MM.1S (cell line): ENCODE measurements at regions not wholly inside any gene's neighbourhood (a gene's known extent, or its start where the extent isn't known, plus 50 kb on each side); places are given as distances from the start of the nearest gene placed in this dataset.
"Not testable (repeated sequence)": the region's sequence is repeated elsewhere in the genome, so short reads cannot be mapped to it uniquely, and the experiment has no call there.

ENCODE experiments used
- DNase-seq: peaks from one replicate; pipeline ENCODE4 v3.0.0-alpha.2; 2015
- H2AFZ ChIP-seq: fragments of 300-600 bp; sonication (generic); 2 replicates; pipeline ENCODE4 v1.6.0; 2016; ENCODE audit warnings: antibody characterized with exemption, low read length
- H3F3A ChIP-seq: fragments of 300-600 bp; sonication (generic); 2 replicates; pipeline ENCODE4 v1.6.1; 2016; ENCODE audit warnings: mild to moderate bottlenecking, antibody characterized with exemption, low read length, moderate library complexity, mixed read lengths; ENCODE audit not compliant: insufficient read depth
- H3K27ac ChIP-seq: fragments of 300-600 bp; sonication (generic); 2 replicates; pipeline ENCODE4 v1.5.1; 2016; ENCODE audit warnings: mild to moderate bottlenecking, low read length
- H3K27me3 ChIP-seq: fragments of 300-600 bp; sonication (generic); replicated peaks from 2 replicates; pipeline ENCODE4 v1.6.0; 2016; ENCODE audit warnings: low read length; ENCODE audit not compliant: insufficient read depth
- H3K36me3 ChIP-seq: fragments of 300-600 bp; sonication (generic); replicated peaks from 2 replicates; pipeline ENCODE4 v1.6.1; 2016; ENCODE audit warnings: mild to moderate bottlenecking, low read length, mixed read lengths; ENCODE audit not compliant: insufficient read depth
- H3K4me1 ChIP-seq: fragments of 300-600 bp; sonication (generic); 2 replicates; pipeline ENCODE4 v1.6.1; 2016; ENCODE audit warnings: low read length, mixed read lengths
- H3K4me2 ChIP-seq: fragments of 300-600 bp; sonication (generic); 2 replicates; pipeline ENCODE4 v1.6.0; 2016; ENCODE audit warnings: low read depth, low read length
- H3K4me3 ChIP-seq: fragments of 300-600 bp; sonication (generic); 2 replicates; pipeline ENCODE4 v1.5.1; 2016; ENCODE audit warnings: low read length, mixed read lengths
- H3K79me2 ChIP-seq: fragments of 300-600 bp; sonication (generic); 2 replicates; pipeline ENCODE4 v1.6.1; 2016; ENCODE audit warnings: mixed run types, low read length, mixed read lengths
- H3K9ac ChIP-seq: fragments of 300-600 bp; sonication (generic); 2 replicates; pipeline ENCODE4 v1.6.1; 2016; ENCODE audit warnings: low read length, mixed read lengths
- H3K9me2 ChIP-seq: fragments of 300-600 bp; sonication (generic); replicated peaks from 2 replicates; pipeline ENCODE4 v1.6.1; 2016; ENCODE audit warnings: mild to moderate bottlenecking, low read length, mixed read lengths; ENCODE audit not compliant: insufficient read depth
- H3K9me3 ChIP-seq: fragments of 300-600 bp; sonication (generic); replicated peaks from 2 replicates; pipeline ENCODE4 v1.6.1; 2016; ENCODE audit warnings: mild to moderate bottlenecking, low read length, mixed read lengths; ENCODE audit not compliant: insufficient read depth
- H4K20me1 ChIP-seq: fragments of 300-600 bp; sonication (generic); 2 replicates; pipeline ENCODE4 v1.6.1; 2016; ENCODE audit warnings: mild to moderate bottlenecking, low read length, moderate library complexity, mixed read lengths; ENCODE audit not compliant: insufficient read depth
- EZH2 ChIP-seq: fragments of 300-600 bp; sonication (generic); optimal IDR thresholded peaks from 2 replicates; pipeline ENCODE3; 2017; ENCODE audit warnings: low read depth, mild to moderate bottlenecking, antibody characterized with exemption, low read length, mixed read lengths
- EZH2phosphoT487 ChIP-seq: fragments of 300-600 bp; sonication (generic); IDR thresholded peaks from 2 replicates; pipeline ENCODE4 v1.6.1; 2018; ENCODE audit warnings: antibody characterized with exemption, low read length
- TF ChIP-seq, protein P1 (sequence below): fragments of 300-600 bp; sonication (generic); IDR thresholded peaks from 2 replicates; pipeline ENCODE4 v1.5.1; 2016; ENCODE audit warnings: antibody characterized with exemption, low read length, mixed read lengths

DNA sequence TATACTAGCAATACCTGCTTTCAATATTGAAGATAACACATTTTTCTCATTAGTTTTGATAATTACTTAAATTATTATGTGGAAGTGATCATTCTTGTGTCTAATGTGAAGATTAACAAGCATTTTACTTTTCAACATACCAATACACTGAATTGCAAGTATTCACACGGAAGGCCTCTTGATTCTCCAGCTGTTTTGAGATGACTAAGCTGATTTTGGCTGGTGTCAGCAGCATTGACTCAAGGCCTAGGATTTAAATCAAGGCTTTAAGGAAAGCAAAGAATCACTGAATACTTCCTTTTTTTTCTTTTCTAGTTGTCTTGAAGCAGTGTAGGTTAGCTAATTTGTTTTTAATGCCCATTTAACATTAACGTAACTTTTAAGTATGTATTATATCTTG lies 373.7 kb downstream of the SRGAP2C start:
- H3K9me2 ChIP-seq: no peaks in the 10 kb centered on the region
- no peak overlapping the region for H3K4me2 ChIP-seq
- DNase-seq: no peak

DNA sequence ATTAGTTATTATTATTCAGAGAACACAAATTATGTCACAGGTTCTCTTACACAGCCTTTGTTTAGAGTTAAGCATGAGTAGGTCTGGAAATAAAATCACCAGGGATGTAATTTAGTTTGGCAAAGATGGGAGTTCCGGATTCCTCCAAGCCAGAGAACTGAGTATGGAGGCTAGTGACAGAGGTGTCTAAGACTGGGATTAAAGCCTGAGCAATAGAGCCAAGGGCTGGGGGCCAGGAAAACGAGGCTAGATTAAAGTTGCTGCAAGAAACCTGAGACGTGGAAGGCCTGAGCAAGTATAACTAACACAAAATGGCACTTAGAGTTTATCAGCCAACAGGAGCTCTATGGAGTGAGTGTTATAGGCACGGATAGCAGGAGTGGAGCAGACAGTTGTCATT lies 381.6 kb downstream of the SRGAP2C start:
- H3K9me3 ChIP-seq: no peaks in the 10 kb centered on the region
- no peaks in the 10 kb centered on the region for H3K4me1 ChIP-seq
- no peaks in the 10 kb centered on the region for H4K20me1 ChIP-seq
- no peak overlapping the region for H3K9ac ChIP-seq
- DNase-seq: no peak
- no peaks in the 10 kb centered on the region for H3K79me2 ChIP-seq
- H3K27ac ChIP-seq: no peak overlapping the region
- TF ChIP-seq EZH2: no peak
- TF ChIP-seq, protein P1, sequence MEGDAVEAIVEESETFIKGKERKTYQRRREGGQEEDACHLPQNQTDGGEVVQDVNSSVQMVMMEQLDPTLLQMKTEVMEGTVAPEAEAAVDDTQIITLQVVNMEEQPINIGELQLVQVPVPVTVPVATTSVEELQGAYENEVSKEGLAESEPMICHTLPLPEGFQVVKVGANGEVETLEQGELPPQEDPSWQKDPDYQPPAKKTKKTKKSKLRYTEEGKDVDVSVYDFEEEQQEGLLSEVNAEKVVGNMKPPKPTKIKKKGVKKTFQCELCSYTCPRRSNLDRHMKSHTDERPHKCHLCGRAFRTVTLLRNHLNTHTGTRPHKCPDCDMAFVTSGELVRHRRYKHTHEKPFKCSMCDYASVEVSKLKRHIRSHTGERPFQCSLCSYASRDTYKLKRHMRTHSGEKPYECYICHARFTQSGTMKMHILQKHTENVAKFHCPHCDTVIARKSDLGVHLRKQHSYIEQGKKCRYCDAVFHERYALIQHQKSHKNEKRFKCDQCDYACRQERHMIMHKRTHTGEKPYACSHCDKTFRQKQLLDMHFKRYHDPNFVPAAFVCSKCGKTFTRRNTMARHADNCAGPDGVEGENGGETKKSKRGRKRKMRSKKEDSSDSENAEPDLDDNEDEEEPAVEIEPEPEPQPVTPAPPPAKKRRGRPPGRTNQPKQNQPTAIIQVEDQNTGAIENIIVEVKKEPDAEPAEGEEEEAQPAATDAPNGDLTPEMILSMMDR: no peak
- no peak for TF ChIP-seq EZH2phosphoT487
- no peaks in the 10 kb centered on the region for H3K9me2 ChIP-seq
- no peaks in the 10 kb centered on the region for H3K36me3 ChIP-seq
- no peaks in the 10 kb centered on the region for H3K27me3 ChIP-seq
- H3K4me3 ChIP-seq: no peak overlapping the region
- H2AFZ ChIP-seq: no peak overlapping the region
- no peaks in the 10 kb centered on the region for H3F3A ChIP-seq
- H3K4me2 ChIP-seq: no peak overlapping the region

More for the DNA sequence above, 373.7 kb downstream of the SRGAP2C start:
- H3K79me2 ChIP-seq: no peaks in the 10 kb centered on the region
- no peaks in the 10 kb centered on the region for H3K36me3 ChIP-seq
- no peaks in the 10 kb centered on the region for H3K9me3 ChIP-seq
- no peak overlapping the region for H3K4me3 ChIP-seq
- H3K27ac ChIP-seq: no peak overlapping the region
- no peak overlapping the region for H2AFZ ChIP-seq
- no peak overlapping the region for H3K9ac ChIP-seq
- no peaks in the 10 kb centered on the region for H4K20me1 ChIP-seq
- no peaks in the 10 kb centered on the region for H3F3A ChIP-seq
- no peaks in the 10 kb centered on the region for H3K27me3 ChIP-seq
- TF ChIP-seq EZH2phosphoT487: no peak
- TF ChIP-seq, protein P1: no peak
- TF ChIP-seq EZH2: no peak
- H3K4me1 ChIP-seq: no peaks in the 10 kb centered on the region

DNA sequence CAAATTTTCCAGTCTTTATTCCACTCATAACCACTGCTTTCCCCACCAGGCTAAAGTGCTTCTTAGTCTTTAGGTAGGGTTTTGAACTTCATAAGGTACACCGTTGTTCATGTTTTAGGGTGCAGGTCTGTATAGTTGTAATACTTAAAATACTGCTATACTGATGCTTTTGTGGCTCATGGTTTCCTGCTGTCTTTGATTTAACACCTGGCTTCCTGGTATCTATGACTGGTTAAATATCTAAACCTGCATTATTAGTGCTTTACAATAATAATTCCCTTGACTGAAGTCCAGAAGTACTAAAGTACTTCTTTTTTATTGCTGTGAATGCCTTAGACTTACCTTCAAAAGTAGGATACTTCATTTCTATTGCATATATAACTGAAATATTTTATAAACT lies 384.7 kb downstream of the SRGAP2C start:
- H4K20me1 ChIP-seq: no peaks in the 10 kb centered on the region
- H3K4me3 ChIP-seq: no peak overlapping the region
- no peaks in the 10 kb centered on the region for H3K27me3 ChIP-seq
- H3K9me3 ChIP-seq: no peaks in the 10 kb centered on the region
- DNase-seq: no peak
- no peaks in the 10 kb centered on the region for H3F3A ChIP-seq
- H3K4me1 ChIP-seq: no peaks in the 10 kb centered on the region
- no peak overlapping the region for H3K9ac ChIP-seq
- TF ChIP-seq EZH2 (no peak), EZH2phosphoT487 (no peak)
- TF ChIP-seq, protein P1: no peak
- no peak overlapping the region for H3K4me2 ChIP-seq
- no peak overlapping the region for H3K27ac ChIP-seq
- H3K9me2 ChIP-seq: no peaks in the 10 kb centered on the region
- no peaks in the 10 kb centered on the region for H3K79me2 ChIP-seq
- H2AFZ ChIP-seq: no peak overlapping the region
- no peaks in the 10 kb centered on the region for H3K36me3 ChIP-seq

DNA sequence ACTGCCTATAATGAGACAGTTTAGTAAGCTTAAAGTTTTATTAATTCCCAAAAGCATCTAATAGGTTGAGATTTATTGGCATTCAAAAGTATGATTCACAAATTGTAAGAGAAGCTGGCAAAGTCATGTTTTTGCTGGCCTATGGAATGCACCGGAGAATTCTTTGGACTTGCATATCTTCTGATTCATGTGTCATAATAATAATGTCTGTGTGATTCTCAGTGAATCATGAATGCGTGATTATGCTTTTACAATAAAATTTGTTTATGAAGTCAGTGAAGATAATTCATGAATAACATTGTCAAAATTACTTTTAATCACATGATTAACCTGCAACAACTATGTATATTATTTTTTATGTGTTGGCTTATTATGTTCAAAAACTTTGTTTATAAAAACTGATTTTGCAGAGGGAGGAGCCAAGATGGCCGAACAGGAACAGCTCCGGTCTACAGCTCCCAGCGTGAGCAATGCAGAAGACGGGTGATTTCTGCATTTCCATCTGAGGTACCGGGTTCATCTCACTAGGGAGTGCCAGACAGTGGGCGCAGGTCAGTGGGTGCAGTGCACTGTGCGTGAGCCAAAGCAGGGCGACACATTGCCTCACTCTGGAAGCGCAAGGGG lies 389.2 kb downstream of the SRGAP2C start:
- not testable (repeated sequence) for H3K9me3 ChIP-seq, H3K27ac ChIP-seq, H3K9ac ChIP-seq, H3K4me2 ChIP-seq, H3K4me1 ChIP-seq, DNase-seq, H3K27me3 ChIP-seq, H3K79me2 ChIP-seq, H3K9me2 ChIP-seq, H2AFZ ChIP-seq, H3K36me3 ChIP-seq, H3F3A ChIP-seq, H4K20me1 ChIP-seq, H3K4me3 ChIP-seq

DNA sequence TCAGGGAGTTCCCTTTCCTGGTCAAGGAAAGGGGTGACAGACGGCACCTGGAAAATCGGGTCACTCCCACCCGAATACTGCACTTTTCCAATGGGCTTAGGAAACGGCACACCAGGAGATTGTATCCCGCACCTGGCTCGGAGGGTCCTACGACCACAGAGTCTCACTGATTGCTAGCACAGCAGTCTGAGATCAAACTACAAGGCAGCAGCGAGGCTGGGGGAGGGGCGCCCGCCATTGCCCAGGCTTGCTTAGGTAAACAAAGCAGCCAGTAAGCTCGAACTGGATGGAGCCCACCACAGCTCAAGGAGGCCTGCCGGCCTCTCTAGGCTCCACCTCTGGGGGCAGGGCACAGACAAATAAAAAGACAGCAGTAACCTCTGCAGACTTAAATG lies 389.7 kb downstream of the SRGAP2C start:
- not testable (repeated sequence) for H3K79me2 ChIP-seq

More for the DNA sequence above, 389.7 kb downstream of the SRGAP2C start:
- H4K20me1 ChIP-seq, H3K9ac ChIP-seq, DNase-seq, H3K9me2 ChIP-seq, H3K27me3 ChIP-seq, H3K4me2 ChIP-seq, H3K27ac ChIP-seq, H3F3A ChIP-seq, H3K4me1 ChIP-seq, H3K4me3 ChIP-seq, H3K36me3 ChIP-seq, H2AFZ ChIP-seq, H3K9me3 ChIP-seq: not testable (repeated sequence)
